GM18505 (cell line): ENCODE measurements at regions not wholly inside any gene's neighbourhood (a gene's known extent, or its start where the extent isn't known, plus 50 kb on each side); places are given as distances from the start of the nearest gene placed in this dataset.
A peak's percentile ranks its signal among the peaks of the same experiment; 100 is the strongest.

ENCODE experiments used
- ATAC-seq: cut with Tn5 transposase; IDR thresholded peaks from one replicate; pipeline ENCODE4 v1.9.1; 2021; ENCODE audit not compliant: unreplicated experiment
- POLR2A ChIP-seq: IDR thresholded peaks from 4 replicates; pipeline ENCODE4 v1.6.1; 2011; ENCODE audit warnings: borderline replicate concordance; ENCODE audit not compliant: insufficient read depth, insufficient read length; ENCODE audit errors: extremely low read depth

DNA sequence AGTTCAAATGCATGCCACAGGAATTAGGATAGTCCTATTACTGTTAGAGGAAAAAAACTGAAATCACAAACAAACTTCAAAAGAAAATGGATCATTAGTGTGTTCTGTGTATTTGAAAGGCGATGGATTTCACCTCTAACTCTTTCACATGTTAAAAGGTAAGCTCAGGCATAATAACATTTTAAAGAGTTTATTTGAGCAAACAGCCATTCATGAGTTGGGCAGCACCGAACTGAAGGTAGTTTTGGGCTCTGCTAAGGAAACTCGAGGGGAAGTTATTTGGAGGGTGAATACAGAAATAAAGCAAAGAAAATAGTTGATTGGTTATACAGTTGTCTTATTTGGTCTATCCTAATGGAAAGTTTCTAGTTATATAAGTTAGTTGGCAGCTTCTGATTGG lies 546.5 kb upstream of the POU3F2 start:
- TF ChIP-seq POLR2A = no peak
- no peak for ATAC-seq

DNA sequence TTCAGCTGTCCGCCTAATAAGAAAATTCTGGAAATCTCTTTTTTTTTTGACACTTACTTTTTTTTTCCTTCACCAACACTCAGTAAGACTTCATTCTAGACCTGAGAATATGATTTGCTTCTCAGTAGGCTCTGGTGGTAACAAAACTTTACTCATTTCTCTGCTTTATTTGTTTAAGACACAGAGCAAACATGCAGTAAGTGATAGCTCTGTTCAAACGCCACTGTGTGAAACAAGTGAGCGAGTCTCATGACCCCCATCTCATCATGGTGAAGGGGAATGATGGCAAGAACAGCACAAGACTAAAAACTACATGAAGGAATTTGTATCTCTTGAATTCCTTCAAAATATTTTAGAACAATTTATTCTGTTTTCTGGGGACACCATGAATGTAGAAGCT lies 541.6 kb upstream of the POU3F2 start:
- no peak for TF ChIP-seq POLR2A
- no peak for ATAC-seq

DNA sequence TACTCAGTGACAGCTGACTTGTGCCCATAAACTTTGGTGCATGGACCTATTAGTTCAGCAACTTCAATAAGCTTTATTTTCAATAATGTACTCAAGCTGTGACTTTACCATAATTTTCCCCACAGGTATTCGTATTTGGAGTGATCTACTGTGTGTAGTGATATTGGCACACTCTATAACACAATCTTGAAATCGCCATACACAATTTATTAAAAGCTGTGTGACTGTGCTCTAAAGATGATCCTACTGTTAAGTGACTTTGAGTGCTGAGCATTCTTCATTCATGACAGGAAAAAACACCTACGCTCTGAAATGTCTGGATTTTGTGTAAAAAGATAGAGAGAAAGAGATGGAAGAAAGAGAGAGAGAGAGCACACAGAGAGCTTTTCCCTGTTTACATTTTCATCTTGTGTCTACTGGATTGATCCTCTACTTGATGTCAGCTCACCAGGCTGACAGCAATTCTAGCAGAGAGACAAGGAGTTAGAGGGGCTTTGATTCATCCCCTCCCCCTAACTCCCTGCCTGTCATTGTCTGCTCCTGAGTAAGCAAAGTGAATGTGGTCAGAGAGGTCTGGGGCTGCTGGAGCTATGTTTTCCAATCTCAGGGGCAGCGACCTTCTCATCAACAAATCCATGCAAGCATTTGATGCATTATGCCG lies 538.7 kb upstream of the POU3F2 start:
- no peak for ATAC-seq
- no peak for TF ChIP-seq POLR2A

GRCh38 chr6:98308564-98308963 lies 525.8 kb upstream of the POU3F2 start:
- no peak for ATAC-seq
- TF ChIP-seq POLR2A = no peak

DNA sequence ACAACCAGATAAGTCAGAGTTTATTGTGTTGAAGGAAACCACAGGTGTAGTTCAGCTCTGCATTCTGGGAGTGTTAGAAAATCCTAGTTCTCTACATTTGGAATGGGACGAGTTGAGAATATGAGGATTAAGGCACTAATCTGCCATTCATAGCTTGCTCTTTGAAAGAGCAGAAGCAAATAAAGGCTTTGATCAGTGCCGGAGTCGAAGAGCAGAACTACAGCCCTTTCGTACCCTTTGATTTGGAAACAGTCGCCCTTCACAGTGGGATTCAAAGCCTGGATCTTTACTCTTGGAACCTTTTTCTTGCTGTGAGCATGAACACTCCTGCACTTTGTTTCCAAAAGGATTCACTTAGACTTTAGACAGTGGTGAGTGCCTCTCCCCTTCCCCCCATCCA lies 523.9 kb upstream of the POU3F2 start:
- ATAC-seq = no peak
- no peak for TF ChIP-seq POLR2A

- no peak for TF ChIP-seq POLR2A
- peak; percentile 90 for ATAC-seq
Measured at GRCh38 chr6:98323605-98324004, 510.8 kb upstream of the POU3F2 start.

DNA sequence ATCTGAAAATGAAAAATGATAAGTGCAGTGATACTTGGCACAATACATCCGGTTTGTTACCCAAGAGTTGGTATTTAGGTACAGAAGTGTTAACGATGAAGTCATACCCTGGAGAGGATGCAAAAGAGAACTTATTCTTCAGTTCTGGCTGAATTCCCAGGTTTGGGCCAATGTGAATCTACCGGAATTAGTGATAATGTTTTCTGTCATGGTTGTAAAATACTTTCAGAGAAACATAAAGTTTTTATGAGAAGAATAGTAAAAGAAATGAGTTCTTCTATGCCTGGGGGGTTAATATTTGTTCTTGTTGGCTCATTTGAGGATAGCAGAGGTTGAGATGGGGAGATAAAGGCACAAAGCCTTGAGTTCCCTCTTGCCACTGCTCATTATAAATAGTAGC lies 509.9 kb upstream of the POU3F2 start:
- no peak for TF ChIP-seq POLR2A
- no peak for ATAC-seq

DNA sequence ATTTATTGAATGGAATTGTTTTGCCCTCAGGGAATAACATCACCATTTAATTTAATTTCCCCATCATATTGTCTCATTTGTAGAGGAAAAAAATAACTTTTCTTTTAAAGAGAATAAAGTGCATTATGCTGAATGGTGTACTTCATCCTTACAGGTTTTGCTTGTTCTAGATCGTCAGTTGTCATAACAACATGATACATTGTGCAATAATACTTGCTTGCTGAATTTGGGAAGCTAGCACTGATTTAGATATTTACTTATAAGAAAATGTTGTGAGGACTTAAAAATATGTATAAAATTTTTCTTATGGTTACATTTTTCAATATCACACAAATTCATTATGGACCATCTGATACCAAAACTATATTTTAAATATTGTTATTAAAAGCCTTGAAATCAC lies 509.0 kb upstream of the POU3F2 start:
- no peak for TF ChIP-seq POLR2A
- no peak for ATAC-seq

DNA sequence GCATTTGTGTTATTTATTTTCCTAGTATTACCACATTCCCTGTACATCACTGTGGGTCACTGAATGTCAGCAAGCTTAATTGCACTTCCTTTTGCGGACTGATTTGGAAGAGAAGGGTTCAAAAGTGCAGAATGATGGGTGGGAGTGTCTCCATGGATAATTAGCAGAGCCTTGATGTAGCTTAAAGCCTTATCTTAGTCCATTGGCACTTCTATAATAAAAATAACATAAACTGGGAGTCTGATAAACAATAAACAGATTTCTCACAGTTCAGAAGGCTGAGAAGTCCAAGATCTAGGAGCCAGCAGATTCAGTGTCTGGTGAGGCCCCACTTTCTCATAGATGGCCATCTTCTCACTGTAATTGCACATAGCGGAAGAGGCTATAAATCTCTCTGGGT lies 501.1 kb upstream of the POU3F2 start:
- no peak for TF ChIP-seq POLR2A
- ATAC-seq = no peak

DNA sequence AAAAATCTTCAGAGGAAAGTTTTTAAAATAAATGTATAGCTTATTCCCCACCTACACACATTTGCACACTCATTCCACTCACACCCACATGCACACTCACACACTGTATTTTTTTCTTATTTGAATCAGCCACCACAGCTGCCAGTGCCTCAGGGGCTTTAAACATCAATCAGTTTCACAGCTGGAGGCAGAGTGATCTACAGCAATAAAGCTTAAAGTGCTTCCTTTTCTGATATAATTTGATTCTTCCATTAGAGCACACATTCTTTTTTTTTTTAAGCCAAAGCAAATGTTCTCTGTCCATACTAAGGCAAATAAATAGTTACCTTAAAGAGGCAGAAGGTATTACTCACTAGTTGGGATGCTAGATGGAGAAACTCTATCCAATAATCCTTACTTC lies 498.8 kb upstream of the POU3F2 start:
- TF ChIP-seq POLR2A = no peak
- ATAC-seq = no peak

DNA sequence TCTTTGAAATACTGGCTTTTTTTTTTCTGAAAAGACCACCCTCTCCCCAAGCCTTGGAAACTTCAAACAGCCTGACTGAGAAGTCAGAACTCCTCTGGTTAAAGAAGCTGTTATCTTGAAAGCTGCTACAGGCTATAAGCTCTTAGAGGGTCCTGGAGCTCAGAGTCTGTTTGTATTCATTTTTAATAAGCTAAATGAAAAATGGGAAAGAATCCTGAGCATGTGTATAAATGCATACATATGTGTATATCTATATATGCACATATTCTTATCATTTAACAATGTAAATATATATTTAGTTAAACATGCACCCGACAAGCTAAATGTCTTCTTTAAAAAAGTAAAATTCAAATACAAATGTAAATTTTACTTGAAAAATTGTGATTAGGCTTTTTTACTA lies 494.9 kb upstream of the POU3F2 start:
- ATAC-seq = no peak
- no peak for TF ChIP-seq POLR2A

DNA sequence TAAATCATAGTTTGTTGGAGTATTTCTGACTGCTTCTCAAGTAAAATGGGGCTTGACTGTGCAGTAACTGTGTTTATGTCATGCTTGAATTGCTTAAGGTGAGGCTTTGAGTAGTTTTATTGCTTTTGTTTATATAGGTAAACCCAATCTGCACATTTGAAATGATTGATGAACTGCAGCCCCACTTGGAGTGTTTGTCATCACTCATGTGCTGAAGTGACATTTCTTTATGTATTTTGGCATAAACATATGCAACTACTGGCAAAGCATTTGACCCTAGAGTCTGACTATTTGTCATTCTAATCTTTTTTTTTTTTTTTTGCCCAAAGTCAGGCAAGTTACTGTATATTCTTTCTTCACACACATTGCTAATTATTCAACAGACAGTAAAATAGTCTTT lies 491.4 kb upstream of the POU3F2 start:
- no peak for TF ChIP-seq POLR2A
- ATAC-seq = no peak

DNA sequence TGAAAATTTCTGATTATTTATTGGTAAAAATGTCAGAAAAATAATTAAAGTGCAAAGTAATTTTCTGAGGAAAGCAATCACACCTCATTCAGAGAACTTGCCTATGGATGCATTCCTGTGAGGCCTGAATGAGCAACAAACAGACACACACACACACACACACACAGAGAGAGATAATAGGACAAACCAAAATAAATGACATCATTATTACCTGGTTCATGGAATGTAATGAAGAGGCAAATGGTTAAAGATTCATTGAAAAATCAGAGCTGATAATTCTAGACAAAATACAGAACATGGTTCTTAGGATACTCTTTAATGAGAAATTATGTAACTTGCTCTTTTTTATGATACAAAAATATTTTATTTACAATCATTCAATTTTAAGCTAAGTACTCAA lies 490.6 kb upstream of the POU3F2 start:
- no peak for ATAC-seq
- TF ChIP-seq POLR2A = no peak

- TF ChIP-seq POLR2A = no peak
- no peak for ATAC-seq
Measured at GRCh38 chr6:98352348-98352747, 482.0 kb upstream of the POU3F2 start.

DNA sequence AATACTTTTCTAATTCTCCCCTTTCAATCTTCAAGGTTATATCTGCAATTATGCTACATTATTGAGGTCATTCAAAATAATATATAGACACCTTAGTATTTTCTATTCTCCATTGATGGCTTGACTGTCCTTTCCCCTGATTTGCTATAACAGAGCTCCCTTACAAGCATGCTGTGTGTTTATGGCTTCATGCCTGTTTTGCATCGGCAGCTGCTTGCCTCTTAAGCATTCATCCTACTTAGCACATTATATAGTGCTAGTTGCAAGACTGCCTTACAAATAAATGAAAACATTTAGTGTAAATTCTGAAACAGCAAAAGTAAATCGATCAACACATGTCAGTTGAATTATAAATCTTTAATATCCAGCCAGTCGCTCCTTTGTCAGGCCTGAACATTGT lies 476.2 kb upstream of the POU3F2 start:
- TF ChIP-seq POLR2A = no peak

More for the DNA sequence above, 476.2 kb upstream of the POU3F2 start:
- no peak for ATAC-seq
